ENCODE measurements at regions not wholly inside any gene's neighbourhood (a gene's known extent, or its start where the extent isn't known, plus 50 kb on each side); places are given as distances from the start of the nearest gene placed in this dataset.

DNA sequence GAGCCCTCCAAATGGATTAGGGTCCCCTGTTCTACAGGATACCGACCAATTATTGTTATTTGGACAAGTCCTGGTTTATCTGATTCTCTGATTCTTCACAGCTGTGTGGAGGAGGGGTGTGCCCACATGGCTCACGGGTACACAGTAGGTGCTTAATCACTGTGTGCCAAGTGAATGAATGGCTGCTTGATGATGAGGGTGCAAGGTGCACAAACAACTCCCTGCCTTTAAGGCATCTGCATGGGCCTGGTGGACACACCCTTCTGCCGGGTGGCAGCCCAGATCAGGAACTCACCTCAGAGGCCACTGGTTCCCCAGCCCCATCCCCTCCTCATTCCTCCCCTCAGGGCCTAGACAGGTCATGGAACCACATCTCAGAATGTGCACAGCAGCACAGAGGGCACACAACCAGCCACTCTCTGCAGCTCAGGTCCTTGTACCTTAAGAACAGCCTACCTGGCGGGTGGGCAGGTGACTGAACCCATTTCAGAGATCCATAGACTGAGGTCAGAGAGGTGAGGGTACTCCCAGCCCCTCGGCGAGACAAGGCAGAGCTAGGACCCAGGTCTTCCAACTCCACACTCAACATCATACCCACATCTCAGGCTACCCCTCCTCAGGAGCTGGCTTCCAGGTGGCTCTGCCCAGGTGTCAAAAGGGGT, 50.3 kb downstream of the SHANK2 start:
- in situ Hi-C loops (cut with MboI; ENCODE audit: low sequenced_read_pairs, unreplicated experiment): no loop called here
- TF ChIP-seq, protein P1, sequence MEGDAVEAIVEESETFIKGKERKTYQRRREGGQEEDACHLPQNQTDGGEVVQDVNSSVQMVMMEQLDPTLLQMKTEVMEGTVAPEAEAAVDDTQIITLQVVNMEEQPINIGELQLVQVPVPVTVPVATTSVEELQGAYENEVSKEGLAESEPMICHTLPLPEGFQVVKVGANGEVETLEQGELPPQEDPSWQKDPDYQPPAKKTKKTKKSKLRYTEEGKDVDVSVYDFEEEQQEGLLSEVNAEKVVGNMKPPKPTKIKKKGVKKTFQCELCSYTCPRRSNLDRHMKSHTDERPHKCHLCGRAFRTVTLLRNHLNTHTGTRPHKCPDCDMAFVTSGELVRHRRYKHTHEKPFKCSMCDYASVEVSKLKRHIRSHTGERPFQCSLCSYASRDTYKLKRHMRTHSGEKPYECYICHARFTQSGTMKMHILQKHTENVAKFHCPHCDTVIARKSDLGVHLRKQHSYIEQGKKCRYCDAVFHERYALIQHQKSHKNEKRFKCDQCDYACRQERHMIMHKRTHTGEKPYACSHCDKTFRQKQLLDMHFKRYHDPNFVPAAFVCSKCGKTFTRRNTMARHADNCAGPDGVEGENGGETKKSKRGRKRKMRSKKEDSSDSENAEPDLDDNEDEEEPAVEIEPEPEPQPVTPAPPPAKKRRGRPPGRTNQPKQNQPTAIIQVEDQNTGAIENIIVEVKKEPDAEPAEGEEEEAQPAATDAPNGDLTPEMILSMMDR (IDR thresholded peaks at IDR 0.05; ENCODE audit: borderline replicate concordance, control extremely low read depth, extremely low read depth, insufficient read depth, missing control alignments): no peak
- no peak for DNase-seq (ENCODE audit: low spot score)

DNA sequence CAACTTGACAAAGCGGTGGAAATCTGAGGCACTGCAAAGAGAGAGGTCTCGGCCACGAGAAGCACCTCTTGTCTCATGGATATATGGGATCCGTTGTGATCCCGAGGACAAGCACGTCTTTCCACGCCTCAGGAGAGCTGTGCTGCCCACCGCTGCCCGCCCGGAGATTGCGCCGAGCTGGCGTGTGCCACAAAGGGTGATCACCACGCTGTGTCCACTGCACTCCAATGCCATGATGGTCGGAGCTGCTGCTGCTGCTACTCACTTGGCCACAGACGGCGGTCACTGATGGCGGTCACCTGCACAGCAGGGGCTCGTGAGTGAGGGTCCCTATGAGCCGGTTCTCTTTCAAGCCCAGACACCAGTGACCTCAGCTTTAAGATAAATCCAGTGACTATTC, 51.1 kb downstream of the SHANK2 start:
- TF ChIP-seq, protein P1 (IDR thresholded peaks at IDR 0.05; ENCODE audit: borderline replicate concordance, control extremely low read depth, extremely low read depth, insufficient read depth, missing control alignments): no peak
- DNase-seq (ENCODE audit: low spot score): no peak
- in situ Hi-C loops (cut with MboI; ENCODE audit: low sequenced_read_pairs, unreplicated experiment): no loop called here

- TF ChIP-seq, protein P1 (IDR thresholded peaks at IDR 0.05; ENCODE audit: borderline replicate concordance, control extremely low read depth, extremely low read depth, insufficient read depth, missing control alignments): no peak
- in situ Hi-C loops (cut with MboI; ENCODE audit: low sequenced_read_pairs, unreplicated experiment): no loop called here
- no peak for DNase-seq (ENCODE audit: low spot score)
Observed at GRCh38 chr11:71200761-71201160, 51.6 kb downstream of the SHANK2 start.

GRCh38 chr11:71200172-71200716, 52.1 kb downstream of the SHANK2 start:
- TF ChIP-seq, protein P1 (IDR thresholded peaks at IDR 0.05; ENCODE audit: borderline replicate concordance, control extremely low read depth, extremely low read depth, insufficient read depth, missing control alignments): no peak
- no peak for DNase-seq (ENCODE audit: low spot score)
- in situ Hi-C loops (cut with MboI; ENCODE audit: low sequenced_read_pairs, unreplicated experiment): no loop called here

- in situ Hi-C loops (cut with MboI; ENCODE audit: low sequenced_read_pairs, unreplicated experiment): no loop called here
- no peak for DNase-seq (ENCODE audit: low spot score)
- TF ChIP-seq, protein P1 (IDR thresholded peaks at IDR 0.05; ENCODE audit: borderline replicate concordance, control extremely low read depth, extremely low read depth, insufficient read depth, missing control alignments): no peak
Observed at GRCh38 chr11:71199226-71199820, 53.1 kb downstream of the SHANK2 start.

- TF ChIP-seq, protein P1 (IDR thresholded peaks at IDR 0.05; ENCODE audit: borderline replicate concordance, control extremely low read depth, extremely low read depth, insufficient read depth, missing control alignments): no peak
- in situ Hi-C loops (cut with MboI; ENCODE audit: low sequenced_read_pairs, unreplicated experiment): no loop called here
- no peak for DNase-seq (ENCODE audit: low spot score)
Observed at GRCh38 chr11:71198823-71199165, 53.6 kb downstream of the SHANK2 start.
